Esophagus squamous epithelium (tissue), 5 donors: ENCODE measurements at regions not wholly inside any gene's neighbourhood (a gene's known extent, or its start where the extent isn't known, plus 50 kb on each side); places are given as distances from the start of the nearest gene placed in this dataset.

Experiments
- DNase-seq: peaks from one replicate; lab custom pipeline; 2025; lab: John Stamatoyannopoulos, UW
- H3K27ac ChIP-seq, 4 donors: fragments of 200-600 bp; sonication (generic); one replicate each; pipeline ENCODE4 v1.5.1; 2016 to 2019; ENCODE audit warnings: mild to moderate bottlenecking in 1 of 4
- H3K27me3 ChIP-seq, 4 donors: fragments of 200-600 bp; sonication (generic); 1 replicate in 3 of 4; 2 replicates in 1 of 4; pipeline versions ENCODE4 v1.5.1 to v1.6.0; 2017 to 2021; ENCODE audit warnings: antibody characterized with exemption in 1 of 4
- H3K36me3 ChIP-seq, 3 donors: fragments of 200-600 bp; sonication (generic); one replicate each; pipeline ENCODE4 v1.5.1; 2016 to 2019
- H3K4me1 ChIP-seq, 3 donors: fragments of 200-600 bp; sonication (generic); one replicate each; pipeline ENCODE4 v1.5.1; 2017 to 2019
- H3K4me3 ChIP-seq, 4 donors: fragments of 200-600 bp; sonication (generic); 1 replicate in 3 of 4; 2 replicates in 1 of 4; pipeline ENCODE4 v1.5.1; 2016 to 2019; ENCODE audit warnings: mild to moderate bottlenecking in 2 of 4, moderate library complexity in 1 of 4
- H3K9me3 ChIP-seq, 3 donors: fragments of 200-600 bp; sonication (generic); one replicate each; pipeline ENCODE4 v1.5.1; 2016 to 2019
- POLR2A ChIP-seq, 4 donors: fragments of 450-650 bp; IDR thresholded peaks; one replicate each; pipeline ENCODE4 v1.6.1; 2017; ENCODE audit warnings: antibody characterized with exemption in 4 of 4, mild to moderate bottlenecking in 4 of 4, moderate library complexity in 3 of 4
- WGBS, 2 donors: methylation state at CpG; one replicate each; pipeline ENCODE4 v1.1.5; 2018; 5-methylcytosine and 5-hydroxymethylcytosine counted together
- intact Hi-C: fragments of 100-400 bp; cut with DNase I; formaldehyde crosslinking; loops from one replicate; pipeline ENCODE4 v1.15.0; 2022
- TF ChIP-seq, protein P1 (sequence below), 6 experiments: fragments of 450-650 bp in 4 of 6; fragments of 200-600 bp in 2 of 6; sonication (generic) in 2 of 6; IDR thresholded peaks; one replicate each; pipeline ENCODE4 v1.5.1; 2016 to 2019; ENCODE audit warnings: antibody characterized with exemption in 6 of 6, mild to moderate bottlenecking in 4 of 6, moderate library complexity in 4 of 6
- donor health status: DM: yes; HTN: yes; CAD: no.

DNA sequence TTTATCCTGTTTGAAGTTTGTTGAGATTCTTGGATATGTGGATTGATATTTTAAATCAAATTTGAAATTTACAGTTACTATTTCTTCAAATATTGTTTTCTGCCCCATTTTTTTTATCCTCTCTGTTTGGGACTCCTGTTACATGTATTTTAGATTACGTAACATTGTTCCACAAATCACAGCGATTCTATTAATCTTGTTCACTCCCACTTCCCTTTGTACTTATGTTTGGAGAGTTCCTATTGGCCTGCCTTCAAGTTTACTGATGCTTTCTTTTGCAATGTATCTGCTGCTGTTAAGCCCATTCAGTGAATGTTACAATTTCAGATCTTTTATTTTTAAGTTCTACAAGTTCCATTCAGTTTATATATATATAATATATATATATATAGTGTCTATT lies 288.3 kb upstream of the TNRC6C start:
- H3K9me3 ChIP-seq: peaks cover 0 to 7% (median 0%) of the 10 kb centered on the region in 3 donors
- H3K36me3 ChIP-seq: no peaks in the 10 kb centered on the region
- DNase-seq: no peak
- TF ChIP-seq, protein P1, sequence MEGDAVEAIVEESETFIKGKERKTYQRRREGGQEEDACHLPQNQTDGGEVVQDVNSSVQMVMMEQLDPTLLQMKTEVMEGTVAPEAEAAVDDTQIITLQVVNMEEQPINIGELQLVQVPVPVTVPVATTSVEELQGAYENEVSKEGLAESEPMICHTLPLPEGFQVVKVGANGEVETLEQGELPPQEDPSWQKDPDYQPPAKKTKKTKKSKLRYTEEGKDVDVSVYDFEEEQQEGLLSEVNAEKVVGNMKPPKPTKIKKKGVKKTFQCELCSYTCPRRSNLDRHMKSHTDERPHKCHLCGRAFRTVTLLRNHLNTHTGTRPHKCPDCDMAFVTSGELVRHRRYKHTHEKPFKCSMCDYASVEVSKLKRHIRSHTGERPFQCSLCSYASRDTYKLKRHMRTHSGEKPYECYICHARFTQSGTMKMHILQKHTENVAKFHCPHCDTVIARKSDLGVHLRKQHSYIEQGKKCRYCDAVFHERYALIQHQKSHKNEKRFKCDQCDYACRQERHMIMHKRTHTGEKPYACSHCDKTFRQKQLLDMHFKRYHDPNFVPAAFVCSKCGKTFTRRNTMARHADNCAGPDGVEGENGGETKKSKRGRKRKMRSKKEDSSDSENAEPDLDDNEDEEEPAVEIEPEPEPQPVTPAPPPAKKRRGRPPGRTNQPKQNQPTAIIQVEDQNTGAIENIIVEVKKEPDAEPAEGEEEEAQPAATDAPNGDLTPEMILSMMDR (IDR thresholded peaks at IDR 0.05): no peak
- no peak for TF ChIP-seq POLR2A (IDR thresholded peaks at IDR 0.05)
- no peak overlapping the region for H3K27ac ChIP-seq
- H3K4me3 ChIP-seq: no peak overlapping the region
- WGBS, 2 donors: 70 to 94% methylated on average over 2 of the region's 2 CpGs
- intact Hi-C loops: no loop called here
- H3K4me1 ChIP-seq: peaks cover 0 to 4% (median 0%) of the 10 kb centered on the region in 3 donors
- peaks cover 0 to 9% (median 0%) of the 10 kb centered on the region in 4 donors for H3K27me3 ChIP-seq

DNA sequence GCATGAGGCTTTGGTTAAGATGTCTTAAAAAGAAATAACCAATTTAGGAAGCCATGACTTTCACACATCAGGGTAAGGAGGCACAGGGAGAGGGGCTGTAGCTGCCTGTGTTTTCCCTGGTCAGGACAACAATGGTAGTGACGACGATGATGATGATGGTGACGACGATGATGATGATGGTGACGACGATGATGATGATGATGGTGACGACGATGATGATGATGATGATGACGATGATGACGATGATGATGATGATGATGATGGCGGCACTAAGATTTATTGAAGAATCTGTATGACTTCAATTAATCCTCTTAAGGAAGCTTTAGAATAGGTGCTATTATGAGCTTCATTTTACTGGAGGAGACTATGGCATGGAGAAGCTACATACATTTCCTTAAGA lies 284.1 kb upstream of the TNRC6C start:
- Histone ChIP-seq H3K36me3 (no peaks in the 10 kb centered on the region), H3K4me1 (peaks cover 0 to 35% (median 0%) of the 10 kb centered on the region in 3 donors), H3K4me3 (no peak overlapping the region), H3K27me3 (peaks cover 0 to 51% (median 0%) of the 10 kb centered on the region in 4 donors), H3K9me3 (no peaks in the 10 kb centered on the region), H3K27ac (no peak overlapping the region)
- intact Hi-C loops: no loop called here
- TF ChIP-seq, protein P1 (IDR thresholded peaks at IDR 0.05): no peak
- TF ChIP-seq POLR2A (IDR thresholded peaks at IDR 0.05): no peak
- WGBS, 2 donors: 78 to 88% methylated on average over 11 of the region's 11 CpGs
- no peak for DNase-seq

DNA sequence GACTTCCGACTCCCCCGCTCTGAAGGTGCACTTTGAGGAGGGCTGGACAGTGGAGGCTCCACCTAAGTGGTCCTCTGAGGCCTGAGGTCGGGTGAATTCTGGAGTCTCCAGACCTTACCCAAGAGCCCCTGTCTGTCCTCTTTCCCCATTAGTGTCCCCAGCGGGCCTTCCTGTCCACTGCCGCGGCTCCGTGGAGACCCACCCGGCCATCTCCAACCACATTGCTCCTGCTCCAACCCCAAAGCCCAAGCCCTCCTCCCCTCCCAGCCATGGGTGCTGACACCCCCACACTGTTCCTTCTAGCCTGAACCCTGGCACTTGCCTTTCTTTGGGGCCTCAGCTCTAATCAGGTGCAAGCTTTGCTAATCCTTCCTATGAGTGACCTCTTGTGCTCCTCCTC lies 283.1 kb upstream of the TNRC6C start:
- TF ChIP-seq POLR2A (IDR thresholded peaks at IDR 0.05): no peak
- TF ChIP-seq, protein P1 (IDR thresholded peaks at IDR 0.05): no peak
- Histone ChIP-seq H3K4me3 (no peak overlapping the region), H3K27me3 (peaks cover 0 to 56% (median 0%) of the 10 kb centered on the region in 4 donors), H3K4me1 (peaks cover 0 to 35% (median 0%) of the 10 kb centered on the region in 3 donors), H3K27ac (peak overlapping the region in 1 of 4 donors; percentile 64), H3K9me3 (no peaks in the 10 kb centered on the region), H3K36me3 (no peaks in the 10 kb centered on the region)
- 85 to 88% methylated on average over 4 to 8 of the region's 8 CpGs for WGBS, 2 donors
- intact Hi-C loops: no loop called here
- no peak for DNase-seq

DNA sequence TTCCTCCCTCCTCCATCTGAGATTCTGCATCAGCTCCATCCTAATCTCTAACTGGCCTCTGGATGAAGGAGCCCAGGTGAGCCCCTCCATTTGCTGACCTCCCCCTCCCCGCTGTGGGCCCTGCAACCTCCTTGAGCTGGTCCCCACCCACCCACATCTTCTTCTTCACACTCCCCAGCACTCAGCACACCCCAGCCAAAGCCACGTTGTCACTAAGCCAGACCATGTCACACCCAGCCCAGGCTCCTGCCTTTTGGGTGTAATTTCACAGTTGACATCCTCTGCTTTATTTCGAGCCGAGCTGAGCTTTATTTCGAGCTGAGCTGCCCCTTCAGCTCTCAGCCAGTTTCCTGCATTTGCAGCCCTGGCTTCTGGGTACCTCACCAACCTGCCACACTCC lies 282.7 kb upstream of the TNRC6C start:
- intact Hi-C loops: no loop called here
- DNase-seq: no peak
- H3K36me3 ChIP-seq: no peaks in the 10 kb centered on the region
- WGBS, 2 donors: 36 to 53% methylated on average over 5 of the region's 5 CpGs
- peaks cover 0 to 56% (median 0%) of the 10 kb centered on the region in 4 donors for H3K27me3 ChIP-seq
- H3K27ac ChIP-seq: peak overlapping the region in 1 of 4 donors; percentile 64
- no peaks in the 10 kb centered on the region for H3K9me3 ChIP-seq
- H3K4me3 ChIP-seq: no peak overlapping the region
- peaks cover 0 to 35% (median 0%) of the 10 kb centered on the region in 3 donors for H3K4me1 ChIP-seq
- TF ChIP-seq, protein P1 (IDR thresholded peaks at IDR 0.05): no peak
- no peak for TF ChIP-seq POLR2A (IDR thresholded peaks at IDR 0.05)

DNA sequence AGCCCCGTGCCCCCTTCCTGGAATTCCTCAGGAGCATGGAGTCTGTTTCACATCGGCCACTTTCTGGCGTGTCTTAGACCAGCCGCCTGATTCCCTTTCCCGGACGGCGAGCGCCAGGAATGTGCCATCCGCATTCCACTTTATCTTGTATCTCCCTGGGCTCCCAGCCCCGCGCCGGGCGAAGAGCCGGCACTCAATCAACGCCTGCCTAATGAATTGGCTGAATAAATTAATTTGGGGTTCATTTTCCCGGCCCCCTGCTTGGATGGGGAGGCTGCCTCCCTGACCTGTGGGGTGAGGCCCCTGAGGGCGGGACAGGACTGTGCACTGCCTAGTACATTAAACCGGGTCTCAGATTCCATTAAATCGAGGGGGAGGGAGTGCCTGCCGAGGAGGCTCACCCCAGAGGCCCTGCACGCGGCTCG lies 282.3 kb upstream of the TNRC6C start:
- Histone ChIP-seq H3K9me3 (no peaks in the 10 kb centered on the region), H3K4me3 (no peak overlapping the region), H3K36me3 (no peaks in the 10 kb centered on the region), H3K27ac (peak overlapping the region in 1 of 4 donors; percentile 64), H3K27me3 (peaks cover 0 to 56% (median 0%) of the 10 kb centered on the region in 4 donors), H3K4me1 (peaks cover 0 to 35% (median 0%) of the 10 kb centered on the region in 3 donors)
- whole genome bisulfite sequencing, 2 donors: 40 to 75% methylated on average over 10 to 13 of the region's 23 CpGs
- DNase-seq: no peak
- TF ChIP-seq, protein P1 (IDR thresholded peaks at IDR 0.05): no peak
- no peak for TF ChIP-seq POLR2A (IDR thresholded peaks at IDR 0.05)
- intact Hi-C loops: no loop called here
